ENCODE measurements at regions not wholly inside any gene's neighbourhood (a gene's known extent, or its start where the extent isn't known, plus 50 kb on each side); places are given as distances from the start of the nearest gene placed in this dataset.

GRCh38 chr16:5451641-5452040, 354.0 kb upstream of the EEF2KMT start:
- DNase-seq (ENCODE audit: low read depth in 3 of 3): no peak

- no peak for DNase-seq (ENCODE audit: low read depth in 3 of 3)
These were observed 353.0 kb upstream of the EEF2KMT start for GRCh38 chr16:5450409-5451104.

GRCh38 chr16:5449901-5450300, 352.3 kb upstream of the EEF2KMT start:
- DNase-seq (ENCODE audit: low read depth in 3 of 3): no peak

- DNase-seq (ENCODE audit: low read depth in 3 of 3): no peak
These were observed 351.2 kb upstream of the EEF2KMT start for GRCh38 chr16:5448798-5449197.

- DNase-seq (ENCODE audit: low read depth in 3 of 3): no peak
These were observed 350.1 kb upstream of the EEF2KMT start for GRCh38 chr16:5447734-5448133.

GRCh38 chr16:5446623-5447240, 349.1 kb upstream of the EEF2KMT start:
- no peak for DNase-seq (ENCODE audit: low read depth in 3 of 3)

GRCh38 chr16:5444189-5444588, 346.6 kb upstream of the EEF2KMT start:
- DNase-seq (ENCODE audit: low read depth in 3 of 3): no peak

GRCh38 chr16:5442986-5443385, 345.4 kb upstream of the EEF2KMT start:
- DNase-seq (ENCODE audit: low read depth in 3 of 3): no peak

GRCh38 chr16:5442054-5442453, 344.5 kb upstream of the EEF2KMT start:
- DNase-seq (ENCODE audit: low read depth in 3 of 3): no peak

GRCh38 chr16:5438591-5438990, 341.0 kb upstream of the EEF2KMT start:
- DNase-seq (ENCODE audit: low read depth in 3 of 3): no peak

GRCh38 chr16:5433587-5433986, 336.0 kb upstream of the EEF2KMT start:
- no peak for DNase-seq (ENCODE audit: low read depth in 3 of 3)

- DNase-seq (ENCODE audit: low read depth in 3 of 3): no peak
These were observed 334.6 kb upstream of the EEF2KMT start for GRCh38 chr16:5432166-5432565.

GRCh38 chr16:5430598-5430997, 333.0 kb upstream of the EEF2KMT start:
- no peak for DNase-seq (ENCODE audit: low read depth in 3 of 3)

- DNase-seq (ENCODE audit: low read depth in 3 of 3): no peak
These were observed 331.3 kb upstream of the EEF2KMT start for GRCh38 chr16:5428932-5429331.

GRCh38 chr16:5427571-5427970, 330.0 kb upstream of the EEF2KMT start:
- no peak for DNase-seq (ENCODE audit: low read depth in 3 of 3)

- DNase-seq (ENCODE audit: low read depth in 3 of 3): no peak
These were observed 325.3 kb upstream of the EEF2KMT start for GRCh38 chr16:5422643-5423496.

GRCh38 chr16:5422047-5422446, 324.5 kb upstream of the EEF2KMT start:
- DNase-seq (ENCODE audit: low read depth in 3 of 3): no peak

- no peak for DNase-seq (ENCODE audit: low read depth in 3 of 3)
These were observed 318.4 kb upstream of the EEF2KMT start for GRCh38 chr16:5416013-5416412.

GRCh38 chr16:5415123-5415522, 317.5 kb upstream of the EEF2KMT start:
- no peak for DNase-seq (ENCODE audit: low read depth in 3 of 3)

GRCh38 chr16:5412731-5413130, 315.1 kb upstream of the EEF2KMT start:
- no peak for DNase-seq (ENCODE audit: low read depth in 3 of 3)

- DNase-seq (ENCODE audit: low read depth in 3 of 3): no peak
These were observed 300.6 kb upstream of the EEF2KMT start for GRCh38 chr16:5398203-5398602.

- no peak for DNase-seq (ENCODE audit: low read depth in 3 of 3)
These were observed 299.3 kb upstream of the EEF2KMT start for GRCh38 chr16:5396880-5397279.

GRCh38 chr16:5393070-5393469, 295.5 kb upstream of the EEF2KMT start:
- no peak for DNase-seq (ENCODE audit: low read depth in 3 of 3)
